ENCODE measurements at regions not wholly inside any gene's neighbourhood (a gene's known extent, or its start where the extent isn't known, plus 50 kb on each side); places are given as distances from the start of the nearest gene placed in this dataset.

GRCh38 chr6:90807791-90808701, 221.2 kb upstream of the MAP3K7 start:
- no peak for TF ChIP-seq HEYL (CRISPR knock-in tag; IDR thresholded peaks at IDR 0.05)
- TF ChIP-seq CHD2 (IDR thresholded peaks at IDR 0.05; ENCODE audit: low read length, partially characterized antibody), result no peak
- no peak for TF ChIP-seq HES2 (IDR thresholded peaks at IDR 0.05)
- no peak for TF ChIP-seq MAFK (IDR thresholded peaks at IDR 0.05; ENCODE audit: partially characterized antibody)
- no peak for TF ChIP-seq TFCP2L1 (CRISPR knock-in tag; IDR thresholded peaks at IDR 0.05)
- no peak for TF ChIP-seq JUNB (IDR thresholded peaks at IDR 0.05)
- no peak for TF ChIP-seq CTCF (IDR thresholded peaks at IDR 0.05)
- TF ChIP-seq JUN (IDR thresholded peaks at IDR 0.05), result no peak
- TF ChIP-seq ESRRA (IDR thresholded peaks at IDR 0.05; ENCODE audit: borderline replicate concordance, low read length), result no peak
- TF ChIP-seq PHF8 (IDR thresholded peaks at IDR 0.05; ENCODE audit: borderline replicate concordance, low read depth), result no peak
- no peak for TF ChIP-seq BHLHE40 (IDR thresholded peaks at IDR 0.05; ENCODE audit: low read depth, low read length)
- TF ChIP-seq ATOH8 (CRISPR knock-in tag; IDR thresholded peaks at IDR 0.05; ENCODE audit: low read depth), result no peak
- TF ChIP-seq NPAS2 (CRISPR knock-in tag; IDR thresholded peaks at IDR 0.05; ENCODE audit: borderline replicate concordance), result no peak
- ChIA-PET POLR2A (no interaction called here), CTCF (no interaction called here)

GRCh38 chr6:90805619-90806155, 218.8 kb upstream of the MAP3K7 start:
- no peak for FAIRE-seq
- TF ChIP-seq CTCF (IDR thresholded peaks at IDR 0.05), result no peak
- no peak for TF ChIP-seq KDM5A (IDR thresholded peaks at IDR 0.05)
- TF ChIP-seq ATOH8 (CRISPR knock-in tag; IDR thresholded peaks at IDR 0.05; ENCODE audit: low read depth), result no peak
- no peak for TF ChIP-seq FOXS1 (CRISPR knock-in tag; IDR thresholded peaks at IDR 0.05)
- no peak for TF ChIP-seq GATA3 (IDR thresholded peaks at IDR 0.05; ENCODE audit: borderline replicate concordance)
- TF ChIP-seq REST (IDR thresholded peaks at IDR 0.05), result no peak
- TF ChIP-seq FOSL2 (IDR thresholded peaks at IDR 0.05), result no peak
- TF ChIP-seq FOSL2 (CRISPR knock-in tag; IDR thresholded peaks at IDR 0.05), result no peak
- TF ChIP-seq PHF8 (IDR thresholded peaks at IDR 0.05; ENCODE audit: borderline replicate concordance, low read depth), result no peak
- TF ChIP-seq CHD4 (IDR thresholded peaks at IDR 0.05; ENCODE audit: borderline replicate concordance), result no peak
- no peak for TF ChIP-seq RARB (CRISPR knock-in tag; IDR thresholded peaks at IDR 0.05)
- TF ChIP-seq HES2 (IDR thresholded peaks at IDR 0.05), result no peak
- TF ChIP-seq MAX (IDR thresholded peaks at IDR 0.05), result no peak
- no peak for TF ChIP-seq HOXB5 (CRISPR knock-in tag; IDR thresholded peaks at IDR 0.05)
- TF ChIP-seq HOXB13 (CRISPR knock-in tag; IDR thresholded peaks at IDR 0.05; ENCODE audit: low read depth), result no peak
- TF ChIP-seq MAFK (IDR thresholded peaks at IDR 0.05; ENCODE audit: partially characterized antibody), result no peak

More at GRCh38 chr6:90807791-90808701, 221.2 kb upstream of the MAP3K7 start:
- Histone ChIP-seq H3K4me3 (no peak overlapping the region), H3K27ac (no peak overlapping the region), H3K4me2 (no peak overlapping the region), H3K9me3 (no peaks in the 10 kb centered on the region), H3K4me1 (no peaks in the 10 kb centered on the region)
- DNase-seq (ENCODE audit: low read depth in 1 of 2, low spot score in 1 of 2) (no peak), FAIRE-seq (no peak), ATAC-seq (no peak)
- 34% methylated on average over 6 of the region's 6 CpGs for WGBS (ENCODE audit: missing lambda C conversion rate)

More at GRCh38 chr6:90805619-90806155, 218.8 kb upstream of the MAP3K7 start:
- DNase-seq (ENCODE audit: low read depth in 1 of 2, low spot score in 1 of 2), result no peak
- Histone ChIP-seq H3K4me1 (no peaks in the 10 kb centered on the region), H3K9me3 (no peaks in the 10 kb centered on the region), H3K4me3 (no peak overlapping the region), H3K4me2 (no peak overlapping the region), H3K27ac (no peak overlapping the region)
- ChIA-PET POLR2A (no interaction called here), CTCF (no interaction called here)
- no peak for ATAC-seq
- WGBS (ENCODE audit: missing lambda C conversion rate), result 0% methylated on average over 1 of the region's 1 CpG
